ENCODE measurements at regions not wholly inside any gene's neighbourhood (a gene's known extent, or its start where the extent isn't known, plus 50 kb on each side); places are given as distances from the start of the nearest gene placed in this dataset.

- ATAC-seq (ENCODE audit: poor library complexity), result no peak
- no peak for DNase-seq
- intact Hi-C loops (cut with DNase I), result no loop called here
These were observed 291.2 kb downstream of the CBLN4 start for GRCh38 chr20:55714082-55714481.

DNA sequence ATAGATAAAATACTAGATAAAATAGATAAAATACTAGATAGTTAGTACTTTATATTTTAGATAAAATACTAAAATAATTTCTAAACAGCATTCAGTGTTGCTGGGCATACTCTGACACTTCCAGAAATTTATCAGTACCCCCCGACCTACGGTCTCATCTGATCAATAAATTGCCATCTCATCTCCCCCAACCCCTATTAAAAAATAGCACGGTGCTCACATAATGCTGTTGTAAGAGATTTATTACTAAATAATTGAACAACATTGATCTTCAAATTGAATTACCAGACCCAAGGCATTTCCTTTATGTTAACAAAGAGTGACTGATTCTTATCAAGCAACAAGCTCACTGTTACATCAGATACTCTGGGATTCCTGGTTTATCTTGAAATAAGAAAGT is 300.9 kb downstream of the CBLN4 start:
- ATAC-seq (ENCODE audit: poor library complexity) (no peak), DNase-seq (no peak)
- intact Hi-C loops (cut with DNase I), result no loop called here

DNA sequence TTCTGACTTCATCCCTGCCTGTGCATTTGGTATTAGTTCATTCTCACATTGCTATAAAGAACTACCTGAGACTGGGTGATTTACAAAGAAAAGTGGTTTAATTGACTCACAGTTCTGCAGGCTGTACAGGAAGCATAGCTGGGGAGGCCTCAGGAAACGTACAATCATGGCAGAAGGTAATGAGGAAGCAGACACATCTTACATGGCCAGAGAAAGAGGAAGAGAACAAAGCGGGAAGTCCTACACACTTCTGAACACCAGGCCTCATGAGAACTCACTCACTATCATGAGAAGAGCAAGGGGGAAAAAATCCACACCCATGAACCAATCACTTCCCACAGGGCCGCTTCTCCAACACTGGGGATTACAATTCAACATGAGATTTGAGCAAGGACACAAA is 303.9 kb downstream of the CBLN4 start:
- ATAC-seq (ENCODE audit: poor library complexity) (no peak), DNase-seq (no peak)
- intact Hi-C loops (cut with DNase I), result no loop called here

GRCh38 chr20:55696520-55696919 is 308.8 kb downstream of the CBLN4 start:
- intact Hi-C loops (cut with DNase I), result no loop called here
- no peak for ATAC-seq (ENCODE audit: poor library complexity)

GRCh38 chr20:55693641-55694040 is 311.7 kb downstream of the CBLN4 start:
- ATAC-seq (ENCODE audit: poor library complexity) (no peak), DNase-seq (no peak)
- intact Hi-C loops (cut with DNase I), result no loop called here

More at GRCh38 chr20:55696520-55696919, 308.8 kb downstream of the CBLN4 start:
- no peak for DNase-seq

DNA sequence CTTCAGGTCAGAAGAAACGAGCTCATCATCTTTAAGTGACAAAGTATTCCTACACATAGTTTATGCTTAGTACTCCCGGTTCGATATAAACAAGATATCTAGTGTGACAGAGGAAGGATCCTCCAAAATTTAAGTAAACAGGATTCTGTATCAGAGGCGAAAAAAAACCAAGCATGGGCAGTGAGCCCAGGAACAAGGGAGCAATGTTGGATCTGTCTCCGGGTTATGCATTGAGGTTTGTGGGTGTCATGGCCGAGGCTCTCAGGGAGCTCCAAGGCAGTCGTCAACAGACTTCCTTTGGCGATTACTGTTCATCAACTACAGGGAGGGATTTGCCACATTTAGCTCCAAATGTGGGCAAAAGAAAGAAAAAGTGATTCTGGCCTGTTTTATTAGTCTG is 319.5 kb downstream of the CBLN4 start:
- ATAC-seq (ENCODE audit: poor library complexity), result no peak
- intact Hi-C loops (cut with DNase I), result no loop called here
- no peak for DNase-seq

DNA sequence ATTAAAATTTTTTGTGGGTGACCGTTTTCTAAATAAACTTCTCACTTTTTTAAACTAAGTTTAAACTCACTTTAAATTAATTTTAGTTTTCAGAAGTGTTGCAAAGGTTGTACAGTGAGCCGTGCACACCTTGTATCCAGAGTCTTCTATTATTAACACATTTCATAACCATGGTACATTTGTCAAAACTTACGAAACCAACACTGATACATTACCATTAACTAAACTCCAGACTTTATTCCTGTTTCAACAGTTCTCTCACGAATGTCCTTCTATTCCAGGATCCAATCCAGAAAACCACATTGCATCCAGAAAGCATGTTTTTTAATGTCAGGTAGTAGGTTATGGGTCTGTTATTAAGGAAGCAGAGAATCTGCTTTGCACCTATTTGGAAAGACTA is 319.9 kb downstream of the CBLN4 start:
- intact Hi-C loops (cut with DNase I), result no loop called here
- no peak for DNase-seq
- no peak for ATAC-seq (ENCODE audit: poor library complexity)

GRCh38 chr20:55684578-55684977 is 320.7 kb downstream of the CBLN4 start:
- no peak for DNase-seq

GRCh38 chr20:55678970-55679667 is 326.2 kb downstream of the CBLN4 start:
- no peak for DNase-seq
- no peak for ATAC-seq (ENCODE audit: poor library complexity)
- intact Hi-C loops (cut with DNase I), result no loop called here

More at GRCh38 chr20:55684578-55684977, 320.7 kb downstream of the CBLN4 start:
- ATAC-seq (ENCODE audit: poor library complexity), result no peak
- intact Hi-C loops (cut with DNase I), result no loop called here

GRCh38 chr20:55678126-55678525 is 327.2 kb downstream of the CBLN4 start:
- no peak for DNase-seq
- intact Hi-C loops (cut with DNase I), result no loop called here
- ATAC-seq (ENCODE audit: poor library complexity), result no peak

GRCh38 chr20:55677011-55677410 is 328.3 kb downstream of the CBLN4 start:
- no peak for ATAC-seq (ENCODE audit: poor library complexity)
- intact Hi-C loops (cut with DNase I), result no loop called here
- DNase-seq, result no peak

DNA sequence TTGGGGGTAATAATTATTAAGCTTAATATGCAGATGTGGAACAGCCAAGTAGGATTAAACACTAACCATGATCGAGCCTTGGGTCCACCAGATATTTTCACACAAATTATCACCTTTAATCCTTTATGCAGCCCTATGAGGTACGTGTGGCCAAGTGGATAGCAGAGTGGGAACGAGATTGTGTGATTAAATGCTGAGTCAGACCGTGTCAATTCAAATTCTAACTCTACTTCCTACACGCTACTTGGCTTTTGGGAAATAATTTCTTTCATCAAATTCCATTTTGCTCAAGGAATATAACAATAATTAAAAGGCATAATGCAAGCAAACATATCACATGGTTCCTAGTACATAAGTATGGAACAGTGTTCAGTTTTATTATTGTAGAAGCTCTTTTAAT is 329.2 kb downstream of the CBLN4 start:
- intact Hi-C loops (cut with DNase I), result no loop called here
- ATAC-seq (ENCODE audit: poor library complexity) (no peak), DNase-seq (no peak)

- intact Hi-C loops (cut with DNase I), result no loop called here
- DNase-seq, result no peak
- ATAC-seq (ENCODE audit: poor library complexity), result no peak
These were observed 336.7 kb downstream of the CBLN4 start for GRCh38 chr20:55668631-55669030.

- DNase-seq (no peak), ATAC-seq (ENCODE audit: poor library complexity) (no peak)
- intact Hi-C loops (cut with DNase I), result no loop called here
These were observed 337.4 kb downstream of the CBLN4 start for GRCh38 chr20:55667955-55668354.

DNA sequence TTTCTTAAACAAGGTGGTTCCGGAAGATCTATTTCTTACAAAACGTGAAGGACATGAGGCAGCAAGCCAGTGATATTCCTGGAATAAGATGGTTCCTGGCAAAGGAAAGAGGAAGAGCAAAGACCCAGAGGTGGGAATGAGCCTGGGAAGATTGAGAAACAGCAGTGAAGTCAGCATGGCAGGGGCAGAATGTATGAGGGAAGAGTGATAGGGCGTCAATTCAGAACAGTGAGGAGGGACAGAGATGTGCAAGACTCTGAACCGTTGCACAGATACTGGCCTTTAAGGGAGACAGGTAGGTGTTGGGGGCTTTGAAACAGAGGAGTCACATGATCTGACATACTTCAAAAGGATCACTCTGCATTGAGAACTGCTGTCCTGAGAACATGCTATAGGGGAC is 338.3 kb downstream of the CBLN4 start:
- intact Hi-C loops (cut with DNase I), result no loop called here
- DNase-seq, result no peak
- no peak for ATAC-seq (ENCODE audit: poor library complexity)

- DNase-seq, result no peak
- intact Hi-C loops (cut with DNase I), result no loop called here
- ATAC-seq (ENCODE audit: poor library complexity), result no peak
These were observed 349.0 kb downstream of the CBLN4 start for GRCh38 chr20:55656231-55656775.

DNA sequence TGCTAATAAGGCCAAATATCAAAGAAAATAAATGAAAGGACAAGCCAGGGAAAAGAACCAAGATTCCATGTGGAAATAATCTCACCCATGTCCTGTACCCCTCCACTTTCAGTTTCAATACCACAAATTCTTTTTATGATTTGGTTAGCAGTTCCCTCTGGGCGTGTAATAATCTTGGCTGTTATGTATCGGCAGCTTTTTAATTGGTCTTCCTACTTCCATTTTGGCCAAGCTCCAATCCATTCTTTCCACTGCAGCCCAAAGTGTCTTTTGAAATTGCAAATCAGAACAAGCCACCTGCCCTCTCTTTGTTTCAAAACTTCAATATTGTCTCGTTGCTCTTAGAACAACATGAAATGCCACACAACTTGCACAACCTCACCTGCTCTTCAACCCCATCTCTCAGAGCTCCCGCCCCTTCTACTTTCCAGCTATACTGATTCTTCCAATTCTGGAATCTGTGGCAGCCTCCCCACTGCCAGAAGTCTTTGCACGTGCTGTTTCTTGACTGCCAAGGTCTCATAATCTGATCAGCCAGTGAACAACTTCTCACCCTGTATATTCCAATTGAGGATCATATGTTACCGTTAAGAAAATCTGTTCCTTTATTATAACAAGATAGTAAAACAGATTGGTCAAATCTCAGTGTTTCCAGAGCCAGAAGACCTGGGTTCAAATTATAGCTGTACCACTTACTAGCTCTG is 354.5 kb downstream of the CBLN4 start:
- intact Hi-C loops (cut with DNase I), result no loop called here
- ATAC-seq (ENCODE audit: poor library complexity) (no peak), DNase-seq (no peak)

- intact Hi-C loops (cut with DNase I), result no loop called here
- DNase-seq (no peak), ATAC-seq (ENCODE audit: poor library complexity) (no peak)
These were observed 356.1 kb downstream of the CBLN4 start for GRCh38 chr20:55649254-55649653.

DNA sequence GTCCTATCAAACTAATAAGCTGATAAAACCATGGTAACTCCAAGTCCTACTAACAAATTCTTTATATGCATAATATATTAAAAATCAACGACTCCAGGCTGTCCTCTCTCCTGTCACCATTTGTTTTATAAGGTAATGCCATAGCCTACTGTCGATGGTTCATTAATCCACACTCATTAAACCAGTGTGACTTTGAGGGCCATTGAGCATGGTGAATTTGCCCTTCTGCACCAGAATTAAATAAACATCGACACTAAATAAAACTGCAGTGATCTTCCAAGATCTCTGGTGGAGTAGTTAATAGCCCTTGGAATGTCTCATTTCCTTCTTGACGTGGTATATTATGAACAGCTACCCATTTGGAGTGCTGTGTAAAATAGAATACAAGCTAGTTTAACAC is 358.5 kb downstream of the CBLN4 start:
- intact Hi-C loops (cut with DNase I), result no loop called here
- DNase-seq (no peak), ATAC-seq (ENCODE audit: poor library complexity) (no peak)

DNA sequence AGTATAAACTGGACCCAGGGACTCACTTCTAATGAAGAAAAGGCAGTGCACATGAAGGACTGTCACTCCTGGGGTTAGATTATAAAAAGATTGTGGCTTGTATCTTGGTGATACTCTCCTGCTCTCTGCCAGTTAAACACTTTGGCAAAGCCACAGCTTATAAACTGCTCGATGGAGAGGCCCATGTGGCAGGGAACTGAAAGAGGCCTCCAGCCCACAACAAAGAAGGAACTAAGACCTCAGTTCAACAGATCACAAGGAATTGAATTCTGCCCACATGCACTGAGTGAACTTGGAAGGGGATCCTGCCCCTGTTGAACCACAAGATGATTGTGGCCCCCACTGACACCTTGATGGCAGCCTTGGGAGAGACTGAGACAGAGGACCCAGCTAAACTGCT is 363.8 kb downstream of the CBLN4 start:
- DNase-seq (no peak), ATAC-seq (ENCODE audit: poor library complexity) (no peak)
- intact Hi-C loops (cut with DNase I), result no loop called here
